Fibroblast of lung (primary cell): ENCODE measurements at regions not wholly inside any gene's neighbourhood (a gene's known extent, or its start where the extent isn't known, plus 50 kb on each side); places are given as distances from the start of the nearest gene placed in this dataset.

Source experiments
- CTCF ChIP-seq, 2 donors: IDR thresholded peaks in 1 of 2; conservative IDR thresholded peaks in 1 of 2; 1 replicate in 1 of 2; 2 replicates in 1 of 2; pipeline ENCODE4 v1.5.1; 2011 to 2012; ENCODE audit warnings: low read length in 2 of 2, control low read depth in 1 of 2, inconsistent platforms in 1 of 2, low read depth in 1 of 2, mild to moderate bottlenecking in 1 of 2
- EZH2 ChIP-seq: IDR thresholded peaks from 2 replicates; pipeline ENCODE4 v1.5.1; 2012; ENCODE audit warnings: low read length, control low read depth, mild to moderate bottlenecking; ENCODE audit errors: missing control alignments

GRCh38 chr17:21592774-21593173 is 99.5 kb upstream of the KCNJ18 start:
- TF ChIP-seq EZH2: no peak
- TF ChIP-seq CTCF (conservative IDR thresholded peaks at IDR 0.05 in 1 of 2, IDR thresholded peaks at IDR 0.05 in 1 of 2; ENCODE audit: low read depth in 1 of 2, low read length in 2 of 2): no peak
